ENCODE measurements at regions not wholly inside any gene's neighbourhood (a gene's known extent, or its start where the extent isn't known, plus 50 kb on each side); places are given as distances from the start of the nearest gene placed in this dataset.

- TF ChIP-seq CTCF (conservative IDR thresholded peaks at IDR 0.05; ENCODE audit: low read depth, low read length): no peak
- TF ChIP-seq EZH2 (IDR thresholded peaks at IDR 0.05; ENCODE audit: low read length, unreplicated experiment): no peak
Measured at GRCh38 chr13:68076046-68076445, 845.9 kb upstream of the PCDH9 start.

Measured in PC-3 (cell line).